Ureter (tissue), 1 donor: ENCODE measurements at regions not wholly inside any gene's neighbourhood (a gene's known extent, or its start where the extent isn't known, plus 50 kb on each side); places are given as distances from the start of the nearest gene placed in this dataset.

Experiments used
- DNase-seq: peaks from one replicate; pipeline ENCODE4 v3.0.0-alpha.2; 2020; ENCODE audit warnings: low spot score
- donor health status: DM: yes; HTN: yes; CAD: no.

DNA sequence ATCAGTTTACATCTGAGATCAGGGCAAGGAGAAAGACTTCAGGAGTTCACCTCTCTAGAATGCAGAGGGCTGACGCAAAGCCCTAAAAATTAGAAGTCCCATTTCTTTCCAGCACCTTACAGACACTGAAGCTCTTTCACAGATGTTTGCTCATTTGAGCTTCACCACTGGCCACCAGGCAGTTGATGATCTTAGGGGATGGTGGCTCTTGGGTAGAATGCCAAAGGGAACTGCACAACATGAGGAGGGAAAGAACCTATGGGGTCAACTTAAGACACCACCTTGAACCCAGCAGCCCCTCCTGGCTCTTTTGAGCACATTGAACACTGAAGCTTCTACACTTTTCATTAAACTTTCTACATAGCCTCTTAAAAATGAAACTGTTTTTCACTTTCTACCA, 390.3 kb upstream of the CELF2 start:
- DNase-seq: no peak

DNA sequence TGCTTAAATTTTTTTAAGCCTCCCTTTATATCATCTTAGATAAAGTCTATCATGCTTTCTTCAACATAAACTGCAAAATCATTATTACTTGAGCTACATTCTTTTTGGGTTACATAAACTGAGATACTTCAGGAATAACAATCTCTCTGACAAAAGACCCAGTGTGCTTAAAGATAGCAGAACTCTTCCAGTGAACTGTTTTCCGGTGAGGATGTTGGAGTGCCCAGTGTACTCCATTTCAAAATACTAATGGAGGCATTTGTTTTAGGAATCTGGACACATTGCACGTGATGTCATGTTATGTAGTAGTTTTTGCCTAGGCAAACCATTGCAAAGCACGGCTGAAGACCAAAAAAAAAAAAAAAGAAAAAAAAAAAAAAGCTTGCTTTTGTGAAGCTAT, 388.2 kb upstream of the CELF2 start:
- no peak for DNase-seq

DNA sequence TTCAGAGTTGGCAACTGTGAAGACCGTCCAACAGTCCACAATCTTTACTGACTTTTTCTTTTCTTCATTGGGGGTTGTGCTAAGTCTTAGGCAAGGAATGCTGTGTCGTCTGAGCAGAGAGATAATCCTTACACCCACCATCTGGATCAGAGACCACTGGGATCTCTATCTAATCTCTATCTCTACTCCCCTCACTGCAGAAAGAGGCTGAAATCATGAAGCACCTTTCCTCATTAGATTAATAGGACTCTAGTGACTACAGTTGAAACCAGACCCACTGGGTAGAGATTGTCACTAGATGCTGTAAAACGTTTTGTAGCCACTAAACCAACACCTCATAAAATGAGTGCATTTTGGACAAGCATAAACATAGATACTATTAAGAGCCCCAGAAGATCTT, 387.4 kb upstream of the CELF2 start:
- DNase-seq: no peak

DNA sequence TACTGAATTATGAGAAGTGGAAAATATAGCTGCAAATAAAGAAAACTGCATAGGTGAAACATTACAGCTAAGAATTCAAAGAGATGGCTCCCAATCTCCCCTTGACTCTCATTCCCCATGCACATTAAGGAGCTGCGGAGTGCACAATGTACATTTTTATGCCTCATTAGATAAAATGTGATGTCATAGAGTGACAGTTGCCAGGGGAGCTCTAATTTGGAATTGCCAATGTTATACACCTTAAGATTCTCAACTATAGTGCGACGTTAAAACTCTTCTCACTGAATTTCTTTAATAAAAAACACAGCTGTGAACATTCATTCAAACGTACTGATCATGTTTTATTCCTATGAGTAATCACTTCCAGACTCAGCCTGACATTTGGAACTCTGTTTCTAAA, 386.9 kb upstream of the CELF2 start:
- no peak for DNase-seq

DNA sequence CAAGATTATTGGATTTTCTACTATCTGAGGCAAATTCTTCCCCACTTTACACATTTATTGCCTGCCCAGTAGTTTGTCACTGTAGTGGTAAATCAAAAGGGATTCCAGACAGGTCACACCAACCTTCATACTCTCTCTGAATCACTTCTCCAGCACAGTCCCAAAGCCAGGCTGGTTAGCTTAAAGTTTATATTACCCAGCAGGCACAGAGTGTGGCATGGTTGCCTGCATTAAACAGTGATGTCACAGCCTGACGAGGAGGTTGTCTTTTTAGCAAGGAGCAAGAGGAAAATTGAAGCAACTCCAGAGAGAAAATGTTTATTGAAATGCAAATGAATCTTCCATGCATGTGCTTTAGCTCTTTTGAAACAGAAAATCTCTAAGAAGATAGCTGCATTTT, 375.5 kb upstream of the CELF2 start:
- no peak for DNase-seq

DNA sequence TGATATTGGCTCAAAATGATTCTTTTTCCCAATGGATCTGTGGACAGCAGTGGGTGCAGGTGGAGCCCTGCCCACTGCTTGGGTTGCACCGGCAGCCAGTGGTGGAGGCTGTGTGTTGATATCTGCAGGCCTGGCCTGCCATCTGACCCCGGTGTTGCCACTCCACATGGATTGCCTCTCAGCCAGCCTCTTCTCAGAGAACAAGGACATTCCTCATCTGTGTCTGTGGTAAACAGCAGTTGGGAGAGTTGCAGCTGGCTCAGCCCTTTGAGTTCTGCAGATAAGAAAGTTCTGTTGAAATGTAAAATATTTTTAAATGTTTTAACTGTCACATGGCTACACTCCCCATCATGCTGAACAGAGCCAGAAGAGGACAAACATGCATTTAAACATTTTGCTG, 374.9 kb upstream of the CELF2 start:
- peak; percentile 59 for DNase-seq

DNA sequence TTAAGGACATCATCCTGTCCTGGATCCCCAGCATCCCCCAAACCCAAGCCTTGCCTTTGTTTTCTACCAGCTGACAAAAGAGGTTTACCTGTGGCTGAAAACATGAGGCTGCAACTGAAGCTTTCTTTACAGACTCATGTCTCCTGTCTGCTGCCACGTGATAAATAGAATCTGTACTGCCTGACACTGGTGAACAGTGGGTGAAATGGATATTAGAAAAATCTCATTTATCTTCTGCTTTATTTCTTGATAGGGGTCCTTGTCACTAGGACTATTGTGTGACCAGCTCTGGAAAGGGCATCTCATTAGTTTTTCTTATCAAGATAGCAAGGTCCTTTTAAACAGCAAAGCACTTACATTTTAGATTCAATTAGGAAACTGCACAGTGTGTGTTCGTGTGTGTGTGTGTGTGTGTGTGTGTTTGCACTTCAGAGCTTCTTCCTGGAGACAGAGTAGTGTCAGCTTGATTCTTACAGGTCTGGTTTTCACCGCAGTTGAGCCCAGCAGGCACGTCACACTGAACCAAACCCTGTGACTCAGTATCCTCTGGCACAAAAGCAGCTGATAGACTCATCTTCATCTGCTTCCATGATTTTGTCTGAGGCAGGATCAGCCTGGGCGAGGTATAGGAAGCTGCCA, 373.5 kb upstream of the CELF2 start:
- no peak for DNase-seq

DNA sequence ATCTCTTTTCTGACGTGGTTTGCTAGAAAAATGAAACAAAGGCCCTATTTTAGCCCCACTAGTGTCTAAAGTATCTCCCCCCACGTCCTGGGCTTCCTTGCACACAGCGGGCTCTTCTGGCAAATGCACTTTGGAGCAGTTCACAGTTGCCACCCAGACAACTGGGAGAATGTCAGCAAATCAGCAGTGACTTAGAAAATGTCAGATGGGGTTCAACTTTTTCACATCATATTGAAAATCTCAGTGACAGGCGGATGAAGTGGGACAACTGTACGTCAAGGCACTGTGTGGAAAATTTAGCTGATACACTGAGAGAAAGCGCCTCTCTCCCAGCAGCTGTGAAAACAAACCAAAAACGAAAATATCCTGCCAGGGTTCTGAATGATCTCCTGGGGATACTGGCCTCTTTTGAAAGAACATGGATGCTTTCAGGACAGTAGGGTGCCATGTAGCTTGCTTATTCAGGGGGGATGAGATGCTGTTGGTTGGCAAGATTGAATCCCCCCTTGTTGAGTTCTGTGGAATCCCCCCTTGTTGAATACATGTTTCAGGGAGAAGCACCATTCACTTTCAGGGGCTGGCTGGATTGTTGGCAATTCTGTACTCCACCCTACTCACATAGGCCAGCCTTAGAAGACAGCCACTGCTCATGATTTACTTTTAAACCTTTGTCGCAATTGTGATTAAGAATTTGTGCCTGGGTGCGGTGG, 372.8 kb upstream of the CELF2 start:
- DNase-seq: no peak

DNA sequence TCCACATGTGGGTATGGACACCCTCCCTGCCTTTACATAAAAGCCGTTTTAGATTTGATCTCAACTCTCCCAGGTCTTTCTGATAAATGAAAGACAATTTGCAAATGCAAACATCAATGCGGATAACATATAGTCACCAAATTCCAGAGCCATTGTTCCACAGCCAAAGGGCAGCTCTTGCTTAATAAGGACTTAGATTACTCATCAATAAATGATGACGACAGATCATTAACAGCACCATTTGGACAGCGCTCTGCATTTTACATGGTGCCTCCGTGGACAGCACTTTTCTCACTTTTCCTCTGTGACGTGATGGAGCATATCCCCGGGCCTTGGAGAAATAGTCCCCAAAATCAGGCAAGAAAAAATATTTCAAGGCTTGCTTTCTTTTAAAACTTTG, 370.3 kb upstream of the CELF2 start:
- no peak for DNase-seq

DNA sequence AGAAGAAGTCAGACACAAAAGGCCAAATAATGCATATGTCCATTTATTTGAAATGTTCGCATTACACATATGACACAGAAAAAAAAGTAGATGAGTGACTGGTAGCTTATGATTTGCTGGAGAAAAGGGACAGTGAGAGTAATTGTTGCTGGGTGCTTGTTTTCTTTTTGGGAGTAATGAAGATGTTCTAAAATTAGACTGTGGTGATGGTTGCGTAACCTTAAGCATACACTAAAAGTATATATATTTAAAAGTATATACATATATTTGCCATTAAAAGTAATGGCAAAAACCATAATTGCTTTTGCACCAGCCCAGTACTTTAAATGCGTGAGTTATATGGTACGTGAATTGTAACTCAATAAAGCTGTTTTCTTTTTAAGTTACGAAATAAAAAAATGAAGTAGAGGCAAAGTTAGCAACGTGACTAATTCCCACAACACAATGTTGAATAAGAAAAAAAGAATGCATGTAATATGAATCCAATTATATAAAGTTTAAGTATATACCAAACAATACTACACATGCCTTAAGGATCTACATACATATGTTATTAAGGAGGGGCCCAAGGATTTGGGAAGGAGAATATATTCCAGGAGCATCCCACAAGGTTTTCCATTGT, 360.4 kb upstream of the CELF2 start:
- DNase-seq: no peak

DNA sequence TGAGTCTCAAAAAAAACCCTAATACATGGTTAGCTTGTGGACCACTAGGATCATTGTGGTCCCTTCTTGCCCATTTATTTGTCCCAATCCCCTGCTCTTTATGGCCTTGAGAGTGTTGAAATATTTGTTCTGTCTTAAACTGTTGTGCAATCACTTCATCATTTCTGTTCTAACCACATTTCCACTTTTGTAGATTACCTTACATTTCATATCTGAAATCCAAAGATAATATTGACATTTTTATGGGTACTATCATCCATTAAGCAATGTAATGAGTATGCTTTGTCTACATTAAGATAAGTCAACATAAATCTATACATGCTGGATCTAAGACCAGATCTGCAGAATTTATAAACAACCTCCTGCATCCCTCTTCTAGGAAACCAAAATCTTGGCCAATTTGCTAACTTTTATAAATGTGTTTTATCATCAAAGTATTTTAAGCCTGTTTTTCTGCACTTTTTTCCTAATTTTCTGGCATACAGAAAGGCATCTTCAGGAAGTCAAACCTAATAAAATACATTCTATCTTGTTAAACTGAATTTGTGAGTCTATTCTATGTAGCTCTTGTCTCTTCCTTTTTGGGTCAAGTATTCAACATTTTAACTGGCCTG, 359.4 kb upstream of the CELF2 start:
- DNase-seq: no peak

DNA sequence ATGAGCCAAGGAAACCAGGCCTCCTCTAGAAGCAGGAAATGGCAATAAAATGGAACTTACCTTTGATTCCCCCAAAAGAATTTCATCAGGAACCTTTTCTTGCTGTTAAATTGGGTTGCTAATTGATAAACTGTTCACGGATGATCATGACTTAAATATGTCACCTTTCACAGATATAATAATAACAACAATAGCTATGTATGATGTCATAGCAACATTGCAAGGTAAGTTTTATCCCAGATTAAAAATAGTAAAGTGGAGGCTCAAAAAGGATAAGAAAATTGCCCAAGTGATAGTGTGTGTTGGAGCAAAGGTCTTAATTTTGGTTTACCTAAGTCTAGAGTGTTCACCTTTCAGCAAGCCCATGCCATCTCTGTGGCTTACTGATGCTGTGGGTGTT, 357.6 kb upstream of the CELF2 start:
- DNase-seq: no peak

DNA sequence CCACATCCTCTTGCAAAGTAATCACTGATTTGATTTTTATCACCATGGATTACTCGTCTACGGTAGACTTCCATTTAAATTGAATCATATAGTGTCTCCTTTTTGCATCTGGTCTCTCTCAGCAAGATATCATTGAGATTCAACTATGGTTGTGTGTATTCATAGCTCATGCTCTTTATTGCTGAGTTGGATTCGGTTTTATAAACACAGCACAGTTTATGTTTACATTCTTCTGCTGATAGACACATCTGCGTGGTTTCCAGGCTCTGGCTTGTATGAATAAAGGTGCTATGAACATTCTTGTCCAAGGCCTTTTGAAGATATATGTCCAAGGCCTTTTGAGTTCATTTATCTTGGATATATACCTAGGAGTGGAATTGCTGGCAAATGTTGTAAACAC, 356.5 kb upstream of the CELF2 start:
- DNase-seq: no peak

DNA sequence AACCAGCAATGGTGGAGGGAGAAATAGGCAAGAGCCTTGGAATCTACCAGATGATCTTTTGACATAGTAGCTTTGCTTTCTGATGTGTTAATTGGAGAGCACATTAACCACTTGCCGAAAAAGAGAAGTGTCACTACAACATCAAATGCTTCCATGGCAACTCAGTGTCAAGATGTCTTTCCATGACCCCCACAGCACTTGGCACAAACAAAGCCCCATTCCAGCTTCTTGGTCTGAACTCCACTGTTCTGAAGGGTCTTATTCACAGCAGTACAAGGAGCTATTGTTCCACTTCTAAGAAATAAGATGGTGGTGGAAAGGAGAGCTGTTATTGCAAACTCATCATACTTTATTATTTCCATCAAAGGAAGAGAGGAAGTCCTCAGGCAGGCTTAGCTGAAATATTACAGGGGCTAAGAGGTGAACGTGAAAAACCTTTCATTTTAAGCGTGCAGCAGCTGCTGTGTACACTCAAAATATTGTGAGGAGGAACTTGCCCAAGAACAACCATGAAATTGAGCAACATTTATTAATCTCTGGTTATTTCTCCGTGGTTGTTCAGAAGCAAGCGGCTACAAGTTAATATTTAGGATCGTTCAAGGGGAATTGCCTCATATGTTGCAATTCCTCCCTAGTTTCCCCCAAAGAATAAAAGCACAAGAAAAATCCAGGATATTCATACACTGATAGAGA, 354.8 kb upstream of the CELF2 start:
- no peak for DNase-seq

DNA sequence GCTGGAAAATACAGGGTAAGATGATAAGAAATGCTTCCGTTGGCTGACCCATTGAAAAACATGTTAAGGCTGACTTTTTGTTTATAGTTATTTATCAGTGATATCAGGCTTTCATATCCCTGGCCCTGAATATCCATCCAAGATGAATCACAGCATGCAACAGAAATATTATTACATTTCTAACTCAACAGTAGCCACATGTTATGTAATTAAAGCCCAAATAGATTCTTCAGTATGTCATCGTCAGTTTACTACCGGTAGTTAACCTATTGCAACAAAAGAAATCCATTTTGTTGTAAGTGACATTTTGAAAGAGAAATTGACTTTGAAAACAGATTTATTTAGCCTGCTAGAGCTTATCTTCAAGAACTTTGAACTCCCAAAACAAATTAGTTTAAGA, 354.1 kb upstream of the CELF2 start:
- DNase-seq: no peak

DNA sequence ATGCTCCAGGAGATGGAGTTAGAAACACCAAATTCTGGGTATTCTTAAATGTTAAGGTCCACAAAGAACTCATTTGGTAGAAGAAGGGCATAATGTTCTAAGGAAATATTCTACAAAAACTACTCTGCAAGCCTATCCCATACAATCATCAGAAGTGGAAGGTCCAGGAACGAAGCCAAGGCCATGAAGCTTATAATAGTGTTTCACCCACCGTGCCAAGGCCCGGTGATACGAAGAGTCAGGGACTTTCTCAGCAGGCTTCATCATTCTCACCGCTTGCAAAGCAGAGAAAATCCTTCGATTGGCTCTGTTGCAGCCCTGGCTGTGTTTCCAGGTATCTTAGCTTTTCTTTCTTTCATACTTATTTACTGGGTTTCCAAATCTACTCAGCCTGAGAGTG, 351.9 kb upstream of the CELF2 start:
- no peak for DNase-seq

DNA sequence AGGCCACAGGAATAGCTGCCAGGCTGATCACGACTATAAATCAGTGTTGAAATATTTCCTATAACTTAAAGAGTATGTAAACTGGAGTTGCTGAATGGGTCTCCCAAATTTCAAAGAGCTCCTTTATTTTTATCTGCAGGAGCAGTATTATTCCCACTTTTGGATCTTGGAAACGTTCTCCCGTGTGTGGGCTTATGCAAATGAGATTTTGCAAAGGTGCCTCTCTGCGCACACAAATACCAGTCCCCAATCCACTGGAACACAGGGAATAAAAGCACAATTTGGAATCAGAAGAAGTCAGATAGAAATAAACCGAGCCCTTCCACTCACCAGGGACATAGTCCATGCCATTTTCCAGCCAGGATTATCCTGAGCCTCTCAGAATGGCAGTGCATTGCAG, 350.2 kb upstream of the CELF2 start:
- no peak for DNase-seq

DNA sequence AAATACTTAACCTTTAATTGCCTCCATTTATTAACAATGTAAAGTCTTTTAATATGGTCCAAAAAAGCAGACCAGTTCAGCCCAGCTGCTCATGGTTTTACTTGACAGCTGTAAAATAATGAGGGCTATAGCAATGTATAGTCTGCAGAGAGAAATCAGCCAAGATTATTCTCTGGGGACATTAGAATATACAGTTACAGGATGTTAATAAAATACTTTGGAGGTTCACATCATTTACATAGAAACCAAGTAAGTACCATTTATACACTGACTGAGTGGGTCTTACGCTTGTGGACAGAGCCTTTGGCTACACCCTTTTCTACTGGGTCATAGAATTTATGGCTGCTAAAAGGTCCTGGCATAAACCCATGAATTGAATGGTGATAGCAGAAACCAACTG, 340.7 kb upstream of the CELF2 start:
- no peak for DNase-seq

DNA sequence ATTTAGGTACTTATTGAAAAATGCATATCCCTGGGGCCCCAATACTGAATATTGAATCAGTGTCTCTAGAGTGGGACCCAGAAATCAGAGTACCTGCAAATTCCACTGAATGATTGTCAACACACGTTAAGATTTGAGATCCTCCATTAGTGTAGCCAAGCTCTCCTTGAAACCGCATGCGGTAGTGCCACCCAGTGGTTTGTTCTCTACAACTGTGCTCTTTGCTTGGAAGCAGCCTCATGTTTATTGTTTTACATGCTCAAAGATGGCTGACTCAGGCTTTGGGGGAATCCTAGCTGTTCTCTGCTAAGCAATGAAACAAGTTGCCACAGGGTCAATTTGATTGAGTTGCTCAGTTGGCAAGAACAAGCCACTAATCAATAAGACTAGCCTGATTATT, 340.2 kb upstream of the CELF2 start:
- peak; percentile 68 for DNase-seq

DNA sequence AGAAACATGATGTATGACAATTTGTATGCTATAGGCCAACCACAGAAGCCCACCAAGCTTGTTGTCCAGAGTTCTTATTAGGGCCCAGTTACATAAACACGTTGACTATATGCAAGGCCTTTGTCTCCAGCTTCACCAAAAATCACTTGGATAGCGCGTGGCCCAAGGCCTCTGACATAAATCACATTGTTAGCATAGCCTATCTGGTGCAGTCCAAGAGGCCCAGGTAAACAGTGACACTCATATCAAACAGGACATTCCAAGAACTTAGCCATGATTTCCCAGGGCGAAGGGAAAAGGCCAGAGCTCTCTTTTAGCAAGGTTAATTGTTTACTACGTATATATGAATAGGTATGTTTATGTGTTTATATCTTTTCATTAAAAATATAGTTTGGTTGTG, 337.2 kb upstream of the CELF2 start:
- no peak for DNase-seq

DNA sequence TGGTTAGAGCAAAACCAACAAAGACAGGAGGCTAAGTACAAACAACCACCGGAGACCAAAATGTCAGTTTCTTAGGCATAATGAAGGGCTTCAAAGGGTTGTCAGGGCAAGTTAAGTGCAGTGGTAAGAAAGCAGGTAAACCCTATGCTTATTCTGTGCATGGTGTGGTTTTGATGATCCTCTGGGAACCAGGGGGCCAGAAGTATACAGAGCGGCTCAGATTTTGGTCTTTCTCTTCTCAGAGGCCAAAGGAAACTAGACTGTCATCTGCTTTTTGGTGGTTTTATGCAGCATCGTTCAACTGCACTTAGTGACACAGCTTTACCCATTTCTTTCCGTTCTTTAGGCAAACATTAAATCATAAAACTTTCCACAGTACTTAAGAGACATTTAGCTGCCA, 332.7 kb upstream of the CELF2 start:
- DNase-seq: no peak

DNA sequence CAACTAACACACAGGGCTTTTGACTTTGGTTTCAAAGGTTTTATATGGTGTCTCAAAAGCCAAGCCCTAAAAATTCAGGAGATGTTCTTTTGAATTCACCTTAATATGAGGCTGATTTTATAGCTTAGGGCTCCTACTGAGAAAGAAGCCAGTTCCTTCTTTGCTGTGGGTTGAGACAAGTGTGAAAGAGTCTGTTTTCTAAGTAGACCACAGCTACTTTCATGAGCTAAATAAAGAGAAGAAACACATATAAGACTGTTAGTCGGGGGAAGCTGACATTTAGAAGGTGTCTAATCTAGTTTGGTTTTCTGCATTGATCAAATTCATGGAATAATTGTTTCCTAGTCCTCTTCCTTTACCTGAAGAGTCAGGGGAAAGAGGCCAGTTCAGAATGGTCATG, 332.1 kb upstream of the CELF2 start:
- DNase-seq: no peak

DNA sequence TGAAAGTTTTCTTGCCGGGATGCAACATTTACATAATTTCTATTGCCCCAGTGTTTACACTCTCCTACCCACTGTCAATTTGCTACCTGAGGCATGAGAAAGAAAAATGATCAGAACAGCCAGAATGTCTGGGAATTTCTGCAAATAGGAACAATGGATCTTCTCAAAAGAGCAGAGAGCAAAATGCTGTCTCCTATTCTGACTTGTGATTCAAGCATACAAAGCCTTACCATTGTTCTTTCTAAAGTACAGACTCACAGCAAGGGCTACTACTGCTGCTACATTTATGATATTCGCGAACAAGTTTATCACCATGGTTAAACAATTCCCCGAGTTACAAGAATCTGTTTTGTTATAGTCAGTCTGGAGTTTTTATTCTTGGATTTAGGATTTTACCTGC, 329.9 kb upstream of the CELF2 start:
- DNase-seq: no peak
